Embryonic facial prominence (tissue), 1 donor: ENCODE measurements at regions not wholly inside any gene's neighbourhood (a gene's known extent, or its start where the extent isn't known, plus 50 kb on each side); places are given as distances from the start of the nearest gene placed in this dataset.
"Not testable (repeated sequence)": the region's sequence is repeated elsewhere in the genome, so short reads cannot be mapped to it uniquely, and the experiment has no call there.

ENCODE experiments used
- DNase-seq: peaks from one replicate; pipeline ENCODE4 v3.0.0-alpha.2; 2016; ENCODE audit errors: extremely low spot score

DNA sequence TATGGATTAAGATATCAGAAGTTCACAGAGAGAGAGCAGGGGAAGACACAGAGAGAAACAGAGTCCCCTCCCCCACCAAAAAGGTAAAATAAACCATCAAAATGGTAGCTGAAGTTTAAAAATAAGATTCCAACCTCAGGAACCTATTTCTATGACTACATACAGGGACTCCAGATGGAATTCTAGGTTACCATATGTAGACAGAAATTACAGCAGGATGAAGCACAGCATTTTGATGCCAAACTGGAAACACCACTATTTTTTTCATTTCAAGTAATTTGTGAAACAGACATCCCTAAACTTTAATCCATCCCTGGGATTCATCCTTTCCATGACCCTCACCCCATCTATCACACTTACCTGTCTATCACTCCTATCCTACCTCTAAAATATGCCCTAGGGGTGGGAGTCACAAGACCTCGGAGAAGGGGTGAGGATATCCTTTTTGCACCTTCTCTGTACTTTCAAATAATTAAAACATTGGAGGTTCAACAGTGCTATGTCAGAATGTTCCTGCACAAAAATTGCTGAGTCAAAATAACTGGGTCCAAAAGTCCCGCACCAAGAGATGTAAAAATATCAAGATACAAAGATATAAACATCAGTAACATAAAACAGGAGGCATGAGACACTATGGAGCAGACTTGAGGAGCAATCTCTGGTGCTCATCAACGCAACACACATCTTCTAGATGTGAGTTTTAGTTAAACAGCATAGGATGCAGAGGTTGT lies 344.5 kb upstream of the RASGEF1B start:
- no peak for DNase-seq

DNA sequence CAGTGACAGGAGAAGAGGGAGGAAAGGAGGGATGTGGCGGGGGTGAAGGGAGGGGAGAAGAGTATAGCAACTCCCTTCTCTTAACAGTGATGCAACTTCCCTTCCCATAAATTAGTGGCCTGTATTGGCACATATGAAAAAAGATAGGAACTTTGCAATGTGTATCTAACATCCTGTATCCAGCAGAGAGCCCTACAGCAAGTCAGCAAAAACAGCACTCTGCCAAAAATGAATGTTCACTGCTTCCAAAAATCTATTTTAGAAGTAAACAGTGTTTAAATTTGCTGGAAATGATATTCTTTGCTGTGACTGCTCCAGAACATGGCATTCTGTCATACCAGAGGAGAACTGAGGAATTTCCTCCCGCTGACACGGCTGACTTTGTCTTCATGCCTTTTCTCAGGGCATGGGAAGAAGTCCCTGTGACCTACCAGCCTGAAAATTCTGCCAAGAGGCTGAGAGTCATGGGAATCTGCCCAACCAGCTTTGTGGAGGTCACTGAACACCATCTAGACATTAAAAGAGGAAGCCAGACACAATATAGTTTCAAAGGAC lies 343.4 kb upstream of the RASGEF1B start:
- no peak for DNase-seq

DNA sequence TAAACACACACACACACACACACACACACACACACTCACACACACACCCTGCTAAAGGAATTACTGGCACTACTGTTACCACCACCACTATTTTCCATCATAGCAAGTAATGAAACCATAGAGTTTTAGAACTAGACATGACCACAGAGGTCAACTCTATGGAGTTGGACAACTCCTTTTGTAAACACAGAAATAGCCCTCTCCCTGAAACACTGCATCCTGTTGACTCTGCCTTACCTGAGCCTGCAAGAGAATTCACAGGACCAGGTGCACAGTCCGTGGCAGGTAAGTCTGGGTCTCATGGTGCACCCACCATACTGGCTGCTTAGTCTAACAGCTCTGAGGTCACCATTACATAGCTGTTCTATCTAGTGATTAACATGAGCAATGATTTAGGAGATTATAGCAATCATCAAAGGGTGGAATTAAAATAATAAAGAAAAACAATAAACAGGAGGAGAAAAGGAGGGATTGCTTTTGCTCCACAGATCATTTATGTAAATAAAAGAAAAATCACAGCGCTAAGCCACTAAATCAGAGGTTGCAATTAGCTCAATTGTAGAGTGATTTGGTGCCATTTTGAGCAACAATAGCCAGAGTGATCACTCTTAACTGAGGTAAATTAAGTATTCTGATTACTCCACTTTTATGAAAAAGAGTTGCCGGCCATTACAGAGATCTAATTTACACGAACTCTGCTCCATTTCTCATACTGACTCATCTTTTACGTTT lies 340.0 kb upstream of the RASGEF1B start:
- no peak for DNase-seq

DNA sequence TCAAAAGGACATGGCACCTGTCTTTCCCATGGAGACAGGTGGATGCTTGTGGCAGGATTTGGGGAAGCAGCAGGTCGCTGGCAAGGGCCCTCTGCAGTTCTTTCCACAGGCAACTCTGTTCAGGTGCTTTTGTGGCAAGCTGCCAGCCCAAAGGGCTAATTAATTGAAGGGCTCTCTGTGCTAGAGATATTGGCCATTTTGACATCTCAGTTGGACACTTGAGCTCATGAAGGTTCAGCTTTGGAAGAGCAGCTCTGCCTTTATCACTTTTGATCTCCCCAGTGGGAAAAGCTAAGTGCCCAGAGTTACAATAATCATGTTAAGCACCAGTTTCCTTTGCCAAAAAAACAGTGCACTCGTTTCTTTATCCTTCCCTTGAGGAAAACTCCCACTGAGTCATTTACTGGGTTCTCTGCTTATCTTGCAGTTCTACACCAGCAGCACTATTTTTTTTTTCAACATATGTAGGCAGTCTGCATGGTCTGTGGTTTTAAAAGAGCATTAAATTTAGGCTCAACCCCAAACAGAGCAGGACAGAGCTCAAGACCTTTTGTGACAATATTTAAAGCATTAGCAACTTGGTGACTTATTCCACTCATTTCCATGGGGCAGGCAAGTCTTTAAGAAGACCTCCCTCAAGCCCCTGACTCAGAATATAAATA lies 336.4 kb upstream of the RASGEF1B start:
- no peak for DNase-seq

DNA sequence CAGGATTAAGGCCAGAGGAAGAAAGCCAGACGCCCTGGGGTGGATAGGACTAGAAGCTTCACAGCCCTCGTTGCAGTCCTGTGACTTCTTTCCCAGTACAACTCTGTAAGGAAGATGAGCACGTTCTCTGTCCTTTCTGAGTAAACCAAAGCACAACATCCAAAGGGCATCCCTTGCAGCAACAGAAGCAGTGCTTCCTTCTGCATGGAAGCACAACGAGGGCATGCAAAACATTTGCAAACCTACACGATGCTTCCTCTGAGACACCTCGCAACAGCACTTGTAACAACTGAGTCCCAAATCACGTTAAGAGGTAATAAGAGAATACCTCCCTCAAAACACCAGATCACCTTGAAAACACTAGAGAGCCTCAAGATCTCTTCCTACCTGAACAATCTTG lies 335.7 kb upstream of the RASGEF1B start:
- DNase-seq, result no peak

DNA sequence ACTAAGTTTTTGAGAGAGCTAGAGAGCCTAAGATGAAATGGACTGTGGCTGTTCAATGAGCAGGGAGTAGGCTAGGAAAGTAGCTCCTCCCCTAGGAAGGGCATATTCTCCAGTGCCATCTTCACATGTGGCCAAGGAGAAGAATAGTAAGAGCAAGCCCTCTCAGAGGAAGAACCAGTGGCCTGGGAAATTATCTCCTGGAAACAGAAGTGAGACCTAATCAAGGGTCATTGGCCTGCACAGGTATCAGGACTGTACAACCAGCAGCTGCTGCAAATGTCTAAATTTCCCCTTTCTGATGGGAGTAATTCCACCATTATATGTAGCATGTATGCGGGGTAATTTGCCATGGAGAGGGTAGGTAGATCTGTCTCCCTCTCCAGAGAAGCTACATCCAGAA lies 334.8 kb upstream of the RASGEF1B start:
- no peak for DNase-seq

DNA sequence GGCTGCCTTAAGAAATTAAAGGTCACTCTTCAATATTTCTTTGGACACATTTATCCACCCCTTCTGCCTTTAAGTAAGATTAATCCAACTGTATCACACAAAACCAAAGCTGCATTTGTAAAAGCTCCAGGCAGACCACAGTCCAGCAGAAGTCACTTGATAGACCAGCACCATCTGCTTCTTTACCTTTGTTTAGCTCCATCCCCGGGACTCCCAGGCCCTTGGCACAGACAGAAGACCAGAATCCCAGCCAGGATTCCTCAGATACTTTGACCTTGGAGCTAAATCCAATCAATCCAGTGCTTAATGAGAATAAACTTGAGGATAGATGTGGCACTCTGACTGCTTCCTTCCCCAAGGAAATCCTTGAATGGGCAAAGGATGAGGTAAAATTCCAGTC lies 333.1 kb upstream of the RASGEF1B start:
- no peak for DNase-seq

DNA sequence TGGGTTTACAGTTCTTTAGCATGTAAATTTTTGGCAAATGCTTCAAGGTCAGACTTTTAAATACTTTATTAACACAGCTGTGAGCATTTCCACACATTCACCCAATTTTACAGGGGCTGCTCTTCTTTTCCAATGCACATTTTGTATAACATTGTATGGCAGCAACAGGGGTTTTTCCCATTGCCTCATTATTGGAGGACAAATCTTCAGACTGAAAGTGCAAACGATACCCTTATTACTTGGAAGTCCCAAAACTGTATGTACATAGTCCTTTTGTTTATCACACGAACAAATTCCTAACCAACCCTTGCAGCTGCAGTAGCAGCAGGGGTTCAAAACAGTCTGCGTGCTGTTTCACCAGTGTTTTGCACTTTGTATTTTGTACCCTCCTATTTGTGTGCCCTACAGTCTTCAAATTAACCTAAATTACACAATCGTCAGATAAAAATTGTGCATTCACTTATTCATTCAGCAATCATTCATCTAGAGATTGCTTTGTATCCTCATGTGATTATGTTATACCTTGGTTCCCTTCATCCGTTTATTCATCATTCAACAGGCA lies 330.7 kb upstream of the RASGEF1B start:
- DNase-seq, result no peak

DNA sequence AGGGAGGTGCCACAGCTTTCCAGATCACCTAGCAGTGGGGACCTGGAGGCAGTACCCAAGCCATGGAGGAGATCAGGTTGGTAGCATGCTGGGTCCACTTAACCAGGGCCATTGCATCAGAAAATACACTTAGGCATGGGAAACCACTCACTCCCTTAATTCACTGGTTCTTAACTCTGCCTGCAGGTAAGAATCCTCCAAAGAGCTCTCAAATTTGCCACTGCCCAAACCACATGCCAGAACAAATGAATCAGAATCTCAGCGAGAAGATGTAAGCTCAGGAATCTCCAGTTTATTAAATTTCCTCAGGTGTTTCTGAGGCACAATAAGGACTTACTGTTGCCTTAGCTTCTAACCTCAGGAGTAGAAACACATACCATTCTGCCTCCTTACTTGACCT lies 327.7 kb upstream of the RASGEF1B start:
- DNase-seq, result no peak

DNA sequence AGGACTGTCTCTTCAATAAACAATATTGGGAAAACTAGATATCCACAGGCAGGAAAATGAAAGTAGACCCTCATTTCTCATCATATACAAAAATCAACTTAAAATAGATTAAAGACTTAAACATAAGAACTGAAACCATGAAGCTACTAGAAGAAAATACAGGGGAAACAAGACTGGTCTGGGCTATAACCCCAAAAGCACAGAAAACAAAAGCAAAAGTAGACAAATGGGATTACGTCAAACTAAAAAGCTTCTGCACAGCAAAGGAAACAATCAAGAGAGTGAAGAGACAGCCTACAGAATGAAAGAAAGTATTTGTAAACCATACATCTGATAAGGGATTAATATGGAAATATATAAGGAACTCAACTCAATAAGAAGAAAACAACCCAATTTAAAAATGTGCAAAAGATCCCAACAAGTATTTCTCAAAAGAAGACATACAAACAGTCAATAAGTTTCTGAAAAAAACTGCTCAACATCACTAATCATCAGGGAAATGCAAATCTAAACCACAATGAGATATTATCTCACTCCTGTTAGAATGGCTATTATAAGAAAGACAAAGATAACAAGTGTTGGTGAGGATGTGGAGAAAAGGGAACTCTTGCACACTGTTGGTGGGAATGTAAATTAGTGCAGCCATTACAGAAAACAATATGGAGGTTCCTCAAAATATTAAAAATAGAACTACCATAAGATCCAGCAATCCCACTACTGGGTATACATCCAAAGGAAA lies 325.3 kb upstream of the RASGEF1B start:
- no peak for DNase-seq

DNA sequence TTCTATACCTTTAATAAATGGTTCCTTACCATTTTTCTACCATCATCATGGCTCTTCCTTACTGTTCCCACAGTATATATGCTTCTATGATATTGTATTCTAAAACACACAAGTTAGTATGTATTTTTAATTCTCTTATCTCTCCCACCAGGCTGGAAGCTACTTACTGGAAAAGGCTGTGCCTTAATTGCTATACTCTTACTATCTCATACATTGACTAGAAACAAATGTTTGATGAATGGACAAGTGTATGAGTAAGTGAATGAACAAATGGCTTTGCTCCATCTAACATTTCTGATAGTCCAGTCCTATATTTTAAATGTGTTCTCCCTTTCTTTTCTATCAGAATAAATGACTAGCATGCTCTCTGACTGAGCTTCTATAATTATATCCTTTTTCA lies 320.8 kb upstream of the RASGEF1B start:
- DNase-seq, result no peak

DNA sequence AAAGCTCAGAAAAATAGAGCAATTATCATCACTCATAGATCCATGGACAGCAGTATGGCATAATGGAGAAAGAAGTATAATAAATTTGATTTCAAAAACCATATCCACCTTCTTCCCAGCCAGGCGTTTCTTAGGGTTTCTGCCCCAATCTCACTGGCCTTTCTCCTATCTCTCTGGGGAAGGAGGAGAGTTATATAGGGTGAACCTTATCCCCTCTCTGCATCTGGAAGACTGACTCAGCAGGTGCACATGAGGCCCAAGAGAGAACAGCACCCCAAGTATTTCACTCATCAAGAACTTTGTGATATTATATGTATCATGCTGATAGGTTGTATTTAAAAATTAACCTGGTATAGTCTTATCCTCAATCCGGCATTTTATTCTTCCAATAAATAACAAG lies 318.8 kb upstream of the RASGEF1B start:
- no peak for DNase-seq

DNA sequence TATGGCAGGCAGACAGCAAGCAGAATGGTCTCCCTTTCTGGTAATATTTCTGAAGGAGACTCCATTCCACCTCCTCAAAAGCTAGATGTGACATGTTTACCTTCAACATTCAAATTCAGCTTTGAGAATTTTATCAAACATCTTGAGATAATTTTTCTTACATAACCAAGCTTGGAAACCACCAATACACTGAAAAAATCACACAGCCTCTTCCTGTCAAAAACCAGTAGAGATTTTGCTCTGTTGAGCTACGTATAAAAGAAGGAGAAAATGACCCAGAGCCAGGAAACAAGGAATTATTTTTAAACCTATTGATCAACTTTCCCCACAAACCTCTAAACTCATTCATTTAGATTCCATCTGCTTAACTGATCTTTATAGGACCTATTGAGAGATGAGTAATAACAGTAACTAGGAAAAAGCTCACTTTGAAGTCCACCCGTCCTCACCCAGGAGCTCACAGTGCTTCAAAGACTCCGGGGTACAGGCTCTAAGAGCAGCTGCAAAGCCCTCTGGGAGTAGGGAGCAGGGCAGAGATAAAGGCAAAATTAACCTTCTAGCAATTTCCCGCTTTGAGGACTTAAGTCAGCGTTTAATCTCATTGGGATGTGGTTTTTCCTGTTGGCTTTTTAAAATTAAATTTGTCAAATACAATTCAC lies 318.2 kb upstream of the RASGEF1B start:
- DNase-seq, result no peak

DNA sequence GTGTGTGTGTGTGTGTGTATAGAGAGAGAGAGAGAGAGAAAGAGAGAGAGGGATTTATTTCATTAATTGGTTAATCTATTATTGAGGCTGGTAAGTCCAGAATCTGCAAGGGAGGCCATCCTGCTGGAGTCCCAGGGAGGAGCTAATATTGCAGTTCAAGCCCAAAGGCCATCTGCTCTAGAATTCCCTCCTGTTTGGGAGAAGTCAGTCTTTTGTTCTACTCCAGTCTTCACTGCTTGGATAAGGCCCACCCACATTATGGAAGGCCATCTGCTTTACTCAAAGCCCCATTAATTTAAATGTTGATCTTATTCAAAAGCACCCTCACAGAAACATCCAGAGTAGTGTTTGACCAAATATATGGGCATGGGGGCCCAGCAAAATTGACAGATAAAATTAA lies 317.5 kb upstream of the RASGEF1B start:
- no peak for DNase-seq

DNA sequence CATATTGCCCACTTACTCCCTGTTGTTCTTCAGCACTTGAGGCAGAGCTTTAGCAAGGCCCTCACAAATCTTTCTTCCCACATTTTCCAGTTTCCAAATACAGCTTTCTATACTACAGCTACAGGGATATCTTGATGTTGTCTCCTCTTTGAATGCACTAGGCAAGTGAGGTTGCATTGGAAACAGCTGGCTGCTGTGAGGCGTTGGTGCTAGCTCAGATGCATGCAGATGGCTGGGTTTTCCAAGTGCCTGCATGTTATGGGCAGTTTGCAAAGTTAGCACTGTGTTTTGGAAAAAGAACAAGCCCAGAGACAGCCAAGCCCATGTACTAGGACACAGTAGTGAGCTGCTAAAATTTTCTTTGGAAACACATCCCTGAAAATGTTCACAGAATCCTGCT lies 315.1 kb upstream of the RASGEF1B start:
- no peak for DNase-seq

DNA sequence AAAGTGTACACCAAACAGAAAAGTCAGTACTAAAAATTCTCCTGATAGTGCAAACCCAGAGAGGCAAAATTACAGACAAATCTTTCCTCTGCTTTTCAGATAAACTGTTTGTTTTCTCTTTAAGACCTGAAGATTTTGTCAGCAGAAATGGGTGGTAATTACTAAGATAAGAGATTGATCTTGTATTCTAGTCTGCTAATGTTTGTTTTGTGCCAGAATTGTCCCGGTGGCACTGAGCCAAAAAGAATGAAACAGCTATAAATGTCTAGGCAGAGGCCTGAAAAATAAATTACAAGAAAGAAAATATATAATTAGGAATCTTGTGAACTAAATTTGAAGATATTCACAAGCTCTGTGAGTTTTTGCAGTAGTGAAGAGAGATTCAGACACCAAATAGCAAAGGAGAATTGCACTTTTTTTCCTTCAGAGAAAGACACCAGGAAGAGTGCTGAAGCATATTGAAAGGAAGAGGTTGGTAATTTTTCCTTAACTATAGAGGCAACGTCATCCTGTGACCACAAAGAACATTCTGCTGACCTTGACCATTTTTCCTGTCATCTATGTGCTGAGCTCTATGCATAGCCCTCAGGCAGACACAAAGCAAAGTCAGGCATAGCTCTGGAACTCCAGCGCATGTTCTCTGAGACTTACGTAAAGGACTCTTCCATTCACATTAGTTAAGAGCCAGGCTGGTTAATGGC lies 314.5 kb upstream of the RASGEF1B start:
- no peak for DNase-seq

DNA sequence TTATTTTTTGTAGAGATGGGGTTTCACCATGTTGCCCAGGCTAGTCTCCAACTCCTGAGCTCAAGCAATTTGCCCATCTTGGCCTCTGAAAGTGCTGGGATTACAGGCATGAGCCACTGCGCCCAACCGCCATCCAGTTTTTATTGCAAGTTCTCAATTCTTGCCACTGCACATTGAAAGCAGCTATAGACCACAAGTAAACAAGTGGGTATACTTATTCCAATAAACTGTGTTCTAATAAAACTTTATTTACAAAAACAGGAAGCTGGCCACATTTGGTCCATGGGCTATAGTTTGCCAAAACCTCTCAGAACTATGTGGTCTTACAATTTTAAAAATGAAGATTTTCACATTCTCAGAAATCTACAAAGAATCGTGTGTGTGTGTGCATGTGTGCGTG lies 313.6 kb upstream of the RASGEF1B start:
- no peak for DNase-seq

DNA sequence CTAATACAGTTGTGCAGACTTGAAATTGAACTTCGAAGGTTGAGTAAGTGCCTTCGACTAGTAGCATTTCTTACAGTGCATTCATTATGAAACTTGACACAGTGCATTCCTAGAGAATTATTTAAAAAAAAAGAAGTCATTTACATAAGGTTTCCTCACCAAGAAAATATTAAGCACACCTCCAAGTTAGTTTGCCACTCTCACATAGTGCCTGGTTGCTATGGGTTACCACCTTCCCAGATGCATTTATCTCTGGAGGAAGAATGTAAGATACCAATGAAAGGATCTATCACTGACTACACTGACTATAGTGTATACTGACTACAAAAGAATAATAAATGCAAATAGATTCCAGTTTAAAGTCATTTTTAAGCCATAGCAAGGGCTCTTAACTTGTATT lies 311.9 kb upstream of the RASGEF1B start:
- DNase-seq, result no peak

DNA sequence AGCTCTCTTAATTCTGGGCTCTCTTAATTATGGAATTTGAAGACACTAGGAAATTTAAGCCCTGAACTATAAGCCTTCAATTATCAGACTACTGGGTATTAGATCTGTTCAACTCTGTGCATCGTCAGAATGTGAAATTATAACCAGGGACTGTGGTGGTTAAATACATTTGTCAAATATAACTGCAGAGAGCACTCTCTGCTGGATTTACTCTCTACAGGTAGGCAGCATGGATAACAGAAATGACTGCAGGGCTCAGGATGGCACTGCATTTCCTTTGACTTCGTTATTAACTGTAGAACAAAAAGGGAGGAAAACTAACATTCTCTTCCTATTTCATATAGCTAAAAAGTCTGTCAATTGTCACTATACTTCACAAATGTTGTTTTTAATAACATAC lies 310.1 kb upstream of the RASGEF1B start:
- no peak for DNase-seq

DNA sequence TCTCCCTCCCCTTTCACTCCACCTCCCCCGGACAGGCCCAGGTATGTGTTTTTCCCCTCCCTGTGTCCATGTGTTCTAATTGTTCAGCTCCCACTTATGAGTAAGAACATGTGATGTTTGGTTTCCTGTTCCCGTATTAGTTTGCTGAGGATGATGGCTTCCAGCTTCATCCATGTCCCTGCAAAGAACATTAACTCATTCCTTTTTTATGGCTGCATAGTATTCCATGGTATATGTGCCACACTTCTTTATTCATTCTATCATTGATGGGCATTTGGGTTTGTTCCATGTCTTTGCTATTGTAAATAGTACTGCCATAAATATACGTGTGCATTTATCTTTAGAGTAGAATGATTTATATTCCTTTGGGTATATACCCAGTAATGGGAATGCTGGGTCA lies 306.0 kb upstream of the RASGEF1B start:
- DNase-seq, result not testable (repeated sequence)

DNA sequence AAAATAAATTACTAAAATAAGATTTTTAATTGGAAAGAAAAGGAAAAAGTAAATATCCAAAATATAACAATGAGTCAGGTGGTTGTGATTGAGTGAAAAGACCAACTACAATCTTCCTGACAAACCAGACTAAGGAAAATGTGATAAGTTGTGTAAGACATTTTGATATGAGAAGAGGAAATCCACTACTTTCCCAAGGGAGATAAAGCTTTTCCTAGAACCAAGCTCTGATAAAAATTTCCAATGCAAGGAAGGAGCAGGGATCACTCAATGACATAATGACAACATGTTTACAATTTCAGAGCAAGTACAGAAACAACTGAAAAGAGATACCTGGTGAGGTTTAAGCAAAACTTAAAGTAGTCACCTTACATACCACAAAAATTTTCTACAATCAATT lies 305.1 kb upstream of the RASGEF1B start:
- DNase-seq, result no peak
